ENCODE measurements at regions not wholly inside any gene's neighbourhood (a gene's known extent, or its start where the extent isn't known, plus 50 kb on each side); places are given as distances from the start of the nearest gene placed in this dataset.
A peak's percentile ranks its signal among the peaks of the same experiment; 100 is the strongest.

DNA sequence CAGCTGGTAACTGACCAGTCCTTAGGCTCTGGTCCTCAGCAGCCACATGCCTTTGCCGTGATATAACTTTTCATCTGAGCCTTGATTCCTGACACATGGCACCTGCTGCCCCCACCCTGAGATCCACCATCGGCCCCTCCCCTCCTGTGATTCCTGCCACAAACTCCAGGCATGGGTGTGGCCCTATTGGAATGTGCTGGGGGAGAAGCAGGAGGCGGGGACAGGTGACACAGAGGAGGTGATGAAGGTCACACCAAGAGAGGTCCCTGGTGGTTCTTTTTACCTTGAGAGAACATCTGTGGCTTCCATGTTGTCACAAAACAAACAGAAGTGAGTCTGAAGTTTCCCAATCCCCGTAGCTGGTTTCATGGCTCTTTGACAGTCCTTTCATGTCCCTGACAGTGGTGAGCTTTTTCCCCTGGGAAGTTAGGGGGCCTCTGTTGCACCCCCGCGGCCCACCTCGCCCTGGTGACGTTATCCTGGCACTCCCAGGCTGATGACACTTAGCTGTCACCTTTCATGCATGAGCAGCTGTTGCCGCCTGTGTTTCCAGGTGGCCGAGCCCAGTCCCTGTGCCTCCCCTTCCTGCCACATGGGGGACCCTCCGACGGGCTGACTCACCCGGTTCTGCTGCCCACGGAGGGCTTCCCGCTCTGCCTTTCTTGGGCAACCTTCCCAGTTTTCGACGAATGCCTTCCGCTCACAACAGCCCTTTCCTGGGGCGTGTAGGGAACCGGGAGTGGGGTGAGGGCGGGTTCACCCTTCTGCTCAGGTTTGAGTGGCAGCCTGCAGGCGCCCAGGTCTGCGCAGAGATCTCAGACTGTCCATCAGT, 66.3 kb upstream of the GLI2 start:
- Histone ChIP-seq H3K9me2 (ENCODE audit: insufficient read depth) (peaks cover 6% of the 10 kb centered on the region; the same call in 1 of the 2 replicates), H3K36me3 (ENCODE audit: insufficient read depth) (peaks cover 9% of the 10 kb centered on the region; the same call in 1 of the 2 replicates), H3K27me3 (ENCODE audit: insufficient read depth) (peaks cover 7% of the 10 kb centered on the region; the same call in 1 of the 2 replicates), H4K20me1 (replicated peaks; ENCODE audit: insufficient read depth) (no peaks in the 10 kb centered on the region), H3K4me2 (peak overlapping the region; percentile 43; the same call in 1 of the 2 replicates), H3K4me1 (ENCODE audit: insufficient read depth) (no peaks in the 10 kb centered on the region), H3K27ac (ENCODE audit: low read depth) (no peak overlapping the region), H3F3A (replicated peaks; ENCODE audit: low read depth) (no peaks in the 10 kb centered on the region), H3K4me3 (no peak overlapping the region), H3K79me2 (replicated peaks; ENCODE audit: insufficient read depth) (no peaks in the 10 kb centered on the region), H2AFZ (peak overlapping the region; percentile 28; the same call in 1 of the 2 replicates)
- Mint-ChIP-seq H3K9me3 (peaks cover 37% of the 10 kb centered on the region), H3K27ac (no peak overlapping the region), H3K27me3 (ENCODE audit: insufficient read depth, low read depth, poor library complexity) (peaks cover 23% of the 10 kb centered on the region), H3K36me3 (ENCODE audit: low read depth) (peaks cover 19% of the 10 kb centered on the region), H3K4me3 (no peak overlapping the region), H3K4me1 (peaks cover 7% of the 10 kb centered on the region; the same call in 2 of the 3 replicates)
- TF ChIP-seq, protein P1, sequence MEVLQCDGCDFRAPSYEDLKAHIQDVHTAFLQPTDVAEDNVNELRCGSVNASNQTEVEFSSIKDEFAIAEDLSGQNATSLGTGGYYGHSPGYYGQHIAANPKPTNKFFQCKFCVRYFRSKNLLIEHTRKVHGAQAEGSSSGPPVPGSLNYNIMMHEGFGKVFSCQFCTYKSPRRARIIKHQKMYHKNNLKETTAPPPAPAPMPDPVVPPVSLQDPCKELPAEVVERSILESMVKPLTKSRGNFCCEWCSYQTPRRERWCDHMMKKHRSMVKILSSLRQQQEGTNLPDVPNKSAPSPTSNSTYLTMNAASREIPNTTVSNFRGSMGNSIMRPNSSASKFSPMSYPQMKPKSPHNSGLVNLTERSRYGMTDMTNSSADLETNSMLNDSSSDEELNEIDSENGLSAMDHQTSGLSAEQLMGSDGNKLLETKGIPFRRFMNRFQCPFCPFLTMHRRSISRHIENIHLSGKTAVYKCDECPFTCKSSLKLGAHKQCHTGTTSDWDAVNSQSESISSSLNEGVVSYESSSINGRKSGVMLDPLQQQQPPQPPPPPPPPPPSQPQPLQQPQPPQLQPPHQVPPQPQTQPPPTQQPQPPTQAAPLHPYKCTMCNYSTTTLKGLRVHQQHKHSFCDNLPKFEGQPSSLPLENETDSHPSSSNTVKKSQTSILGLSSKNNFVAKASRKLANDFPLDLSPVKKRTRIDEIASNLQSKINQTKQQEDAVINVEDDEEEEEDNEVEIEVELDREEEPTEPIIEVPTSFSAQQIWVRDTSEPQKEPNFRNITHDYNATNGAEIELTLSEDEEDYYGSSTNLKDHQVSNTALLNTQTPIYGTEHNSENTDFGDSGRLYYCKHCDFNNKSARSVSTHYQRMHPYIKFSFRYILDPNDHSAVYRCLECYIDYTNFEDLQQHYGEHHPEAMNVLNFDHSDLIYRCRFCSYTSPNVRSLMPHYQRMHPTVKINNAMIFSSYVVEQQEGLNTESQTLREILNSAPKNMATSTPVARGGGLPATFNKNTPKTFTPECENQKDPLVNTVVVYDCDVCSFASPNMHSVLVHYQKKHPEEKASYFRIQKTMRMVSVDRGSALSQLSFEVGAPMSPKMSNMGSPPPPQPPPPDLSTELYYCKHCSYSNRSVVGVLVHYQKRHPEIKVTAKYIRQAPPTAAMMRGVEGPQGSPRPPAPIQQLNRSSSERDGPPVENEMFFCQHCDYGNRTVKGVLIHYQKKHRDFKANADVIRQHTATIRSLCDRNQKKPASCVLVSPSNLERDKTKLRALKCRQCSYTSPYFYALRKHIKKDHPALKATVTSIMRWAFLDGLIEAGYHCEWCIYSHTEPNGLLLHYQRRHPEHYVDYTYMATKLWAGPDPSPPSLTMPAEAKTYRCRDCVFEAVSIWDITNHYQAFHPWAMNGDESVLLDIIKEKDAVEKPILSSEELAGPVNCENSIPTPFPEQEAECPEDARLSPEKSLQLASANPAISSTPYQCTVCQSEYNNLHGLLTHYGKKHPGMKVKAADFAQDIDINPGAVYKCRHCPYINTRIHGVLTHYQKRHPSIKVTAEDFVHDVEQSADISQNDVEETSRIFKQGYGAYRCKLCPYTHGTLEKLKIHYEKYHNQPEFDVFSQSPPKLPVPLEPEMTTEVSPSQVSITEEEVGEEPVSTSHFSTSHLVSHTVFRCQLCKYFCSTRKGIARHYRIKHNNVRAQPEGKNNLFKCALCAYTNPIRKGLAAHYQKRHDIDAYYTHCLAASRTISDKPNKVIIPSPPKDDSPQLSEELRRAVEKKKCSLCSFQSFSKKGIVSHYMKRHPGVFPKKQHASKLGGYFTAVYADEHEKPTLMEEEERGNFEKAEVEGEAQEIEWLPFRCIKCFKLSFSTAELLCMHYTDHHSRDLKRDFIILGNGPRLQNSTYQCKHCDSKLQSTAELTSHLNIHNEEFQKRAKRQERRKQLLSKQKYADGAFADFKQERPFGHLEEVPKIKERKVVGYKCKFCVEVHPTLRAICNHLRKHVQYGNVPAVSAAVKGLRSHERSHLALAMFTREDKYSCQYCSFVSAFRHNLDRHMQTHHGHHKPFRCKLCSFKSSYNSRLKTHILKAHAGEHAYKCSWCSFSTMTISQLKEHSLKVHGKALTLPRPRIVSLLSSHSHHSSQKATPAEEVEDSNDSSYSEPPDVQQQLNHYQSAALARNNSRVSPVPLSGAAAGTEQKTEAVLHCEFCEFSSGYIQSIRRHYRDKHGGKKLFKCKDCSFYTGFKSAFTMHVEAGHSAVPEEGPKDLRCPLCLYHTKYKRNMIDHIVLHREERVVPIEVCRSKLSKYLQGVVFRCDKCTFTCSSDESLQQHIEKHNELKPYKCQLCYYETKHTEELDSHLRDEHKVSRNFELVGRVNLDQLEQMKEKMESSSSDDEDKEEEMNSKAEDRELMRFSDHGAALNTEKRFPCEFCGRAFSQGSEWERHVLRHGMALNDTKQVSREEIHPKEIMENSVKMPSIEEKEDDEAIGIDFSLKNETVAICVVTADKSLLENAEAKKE (CRISPR knock-in tag; IDR thresholded peaks at IDR 0.05) = no peak
- TF ChIP-seq, protein P2, sequence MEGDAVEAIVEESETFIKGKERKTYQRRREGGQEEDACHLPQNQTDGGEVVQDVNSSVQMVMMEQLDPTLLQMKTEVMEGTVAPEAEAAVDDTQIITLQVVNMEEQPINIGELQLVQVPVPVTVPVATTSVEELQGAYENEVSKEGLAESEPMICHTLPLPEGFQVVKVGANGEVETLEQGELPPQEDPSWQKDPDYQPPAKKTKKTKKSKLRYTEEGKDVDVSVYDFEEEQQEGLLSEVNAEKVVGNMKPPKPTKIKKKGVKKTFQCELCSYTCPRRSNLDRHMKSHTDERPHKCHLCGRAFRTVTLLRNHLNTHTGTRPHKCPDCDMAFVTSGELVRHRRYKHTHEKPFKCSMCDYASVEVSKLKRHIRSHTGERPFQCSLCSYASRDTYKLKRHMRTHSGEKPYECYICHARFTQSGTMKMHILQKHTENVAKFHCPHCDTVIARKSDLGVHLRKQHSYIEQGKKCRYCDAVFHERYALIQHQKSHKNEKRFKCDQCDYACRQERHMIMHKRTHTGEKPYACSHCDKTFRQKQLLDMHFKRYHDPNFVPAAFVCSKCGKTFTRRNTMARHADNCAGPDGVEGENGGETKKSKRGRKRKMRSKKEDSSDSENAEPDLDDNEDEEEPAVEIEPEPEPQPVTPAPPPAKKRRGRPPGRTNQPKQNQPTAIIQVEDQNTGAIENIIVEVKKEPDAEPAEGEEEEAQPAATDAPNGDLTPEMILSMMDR (conservative IDR thresholded peaks at IDR 0.05; ENCODE audit: low read depth in 2 of 2) = peak; percentile 52 to 69
- ATAC-seq (peak; percentile 95), DNase-seq (ENCODE audit: low spot score) (peak; percentile 78)
